ENCODE measurements at regions not wholly inside any gene's neighbourhood (a gene's known extent, or its start where the extent isn't known, plus 50 kb on each side); places are given as distances from the start of the nearest gene placed in this dataset.

DNA sequence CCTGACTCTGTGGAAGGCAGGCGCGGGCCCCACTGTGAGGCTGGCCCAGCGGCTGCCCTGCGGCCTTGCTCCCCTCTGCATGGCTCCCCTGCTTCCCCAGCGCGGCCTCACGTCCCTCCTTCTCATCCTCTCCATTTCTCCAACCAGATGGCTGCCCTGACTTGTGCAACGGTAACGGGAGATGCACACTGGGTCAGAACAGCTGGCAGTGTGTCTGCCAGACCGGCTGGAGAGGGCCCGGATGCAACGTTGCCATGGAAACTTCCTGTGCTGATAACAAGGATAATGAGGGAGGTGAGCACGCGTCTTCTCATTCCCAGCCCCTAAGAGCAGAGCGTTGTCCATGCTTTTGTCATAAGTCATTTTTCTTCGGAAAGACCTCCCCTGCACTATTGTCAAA lies 129.0 kb upstream of the WWC1 start:
- TF ChIP-seq, protein P1, sequence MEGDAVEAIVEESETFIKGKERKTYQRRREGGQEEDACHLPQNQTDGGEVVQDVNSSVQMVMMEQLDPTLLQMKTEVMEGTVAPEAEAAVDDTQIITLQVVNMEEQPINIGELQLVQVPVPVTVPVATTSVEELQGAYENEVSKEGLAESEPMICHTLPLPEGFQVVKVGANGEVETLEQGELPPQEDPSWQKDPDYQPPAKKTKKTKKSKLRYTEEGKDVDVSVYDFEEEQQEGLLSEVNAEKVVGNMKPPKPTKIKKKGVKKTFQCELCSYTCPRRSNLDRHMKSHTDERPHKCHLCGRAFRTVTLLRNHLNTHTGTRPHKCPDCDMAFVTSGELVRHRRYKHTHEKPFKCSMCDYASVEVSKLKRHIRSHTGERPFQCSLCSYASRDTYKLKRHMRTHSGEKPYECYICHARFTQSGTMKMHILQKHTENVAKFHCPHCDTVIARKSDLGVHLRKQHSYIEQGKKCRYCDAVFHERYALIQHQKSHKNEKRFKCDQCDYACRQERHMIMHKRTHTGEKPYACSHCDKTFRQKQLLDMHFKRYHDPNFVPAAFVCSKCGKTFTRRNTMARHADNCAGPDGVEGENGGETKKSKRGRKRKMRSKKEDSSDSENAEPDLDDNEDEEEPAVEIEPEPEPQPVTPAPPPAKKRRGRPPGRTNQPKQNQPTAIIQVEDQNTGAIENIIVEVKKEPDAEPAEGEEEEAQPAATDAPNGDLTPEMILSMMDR (IDR thresholded peaks at IDR 0.05; ENCODE audit: extremely low read depth, missing control alignments), result no peak
- no peak for DNase-seq (ENCODE audit: low spot score)

DNA sequence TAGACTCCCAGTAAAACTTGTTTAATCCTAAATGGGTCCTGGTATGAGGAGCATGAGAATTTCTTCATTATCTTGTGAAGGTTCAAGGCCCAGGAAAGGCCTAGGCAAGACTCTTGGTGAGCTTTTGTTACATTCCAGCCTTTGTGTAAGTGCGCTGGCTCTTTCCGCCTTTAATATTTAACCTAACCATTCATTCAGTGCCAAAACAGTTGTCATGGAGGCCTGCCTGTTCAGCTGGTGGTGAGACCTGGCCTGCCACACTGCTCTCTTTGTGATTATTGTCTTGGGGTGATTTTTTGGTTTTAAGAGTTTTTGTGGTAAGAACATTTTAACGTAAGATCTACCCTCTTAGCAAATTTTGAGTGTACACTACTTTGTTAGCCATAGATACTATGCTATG lies 127.5 kb upstream of the WWC1 start:
- TF ChIP-seq, protein P1 (IDR thresholded peaks at IDR 0.05; ENCODE audit: extremely low read depth, missing control alignments), result no peak
- DNase-seq (ENCODE audit: low spot score), result no peak

DNA sequence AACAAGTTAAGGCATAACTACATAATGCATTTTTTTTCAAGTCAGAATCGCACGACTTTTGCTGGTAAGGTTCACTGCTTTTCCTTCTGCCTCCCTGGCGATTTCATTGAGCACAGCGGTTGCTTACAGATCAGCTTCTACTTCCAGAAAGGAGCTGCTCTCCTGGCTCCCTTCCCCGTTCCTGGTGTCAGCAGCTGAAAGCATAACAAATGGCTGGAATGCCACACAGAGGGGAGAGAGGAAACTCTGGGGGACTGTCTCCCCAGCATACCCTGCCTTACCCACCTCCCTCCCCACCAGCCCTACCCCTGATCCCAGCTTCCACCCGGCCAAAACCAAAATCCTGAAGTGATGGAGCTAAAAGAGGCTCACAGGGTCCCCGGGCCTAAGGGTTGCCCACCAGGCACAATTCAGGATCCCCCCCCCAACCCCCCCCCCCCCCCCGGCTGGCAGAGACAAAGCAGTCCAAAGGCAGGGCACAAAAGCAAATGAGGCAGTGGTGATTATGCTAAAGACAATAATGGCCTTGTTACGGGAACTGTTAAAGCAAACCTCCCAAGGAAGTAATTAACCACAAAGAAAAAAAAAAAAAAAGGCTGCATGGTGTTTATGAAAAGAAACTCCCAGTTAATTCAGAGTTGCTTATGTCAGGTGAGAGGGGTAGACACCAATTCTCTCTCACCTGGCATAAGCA lies 126.1 kb upstream of the WWC1 start:
- no peak for DNase-seq (ENCODE audit: low spot score)

DNA sequence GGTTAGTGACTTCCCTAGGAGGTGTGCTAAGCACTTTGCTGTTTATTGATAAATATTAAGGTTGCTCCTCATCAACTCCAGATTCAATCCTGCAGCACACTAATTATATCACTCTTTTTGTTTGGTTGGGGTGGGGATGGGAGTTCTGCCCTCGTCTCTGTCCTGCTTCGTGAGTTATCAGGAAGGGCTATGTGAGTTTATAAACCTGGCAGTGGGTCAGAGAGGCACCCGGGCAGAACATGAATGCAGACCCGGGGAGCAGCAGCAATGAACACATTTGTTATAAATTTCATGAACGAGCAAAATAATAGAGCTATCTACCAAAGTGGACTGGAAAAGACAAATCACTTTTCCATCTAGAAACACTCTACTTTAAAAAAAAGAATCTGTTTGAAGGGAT lies 125.5 kb upstream of the WWC1 start:
- DNase-seq (ENCODE audit: low spot score), result no peak
- TF ChIP-seq, protein P1 (IDR thresholded peaks at IDR 0.05; ENCODE audit: extremely low read depth, missing control alignments), result no peak

More for the DNA sequence above, 126.1 kb upstream of the WWC1 start:
- TF ChIP-seq, protein P1 (IDR thresholded peaks at IDR 0.05; ENCODE audit: extremely low read depth, missing control alignments), result no peak

DNA sequence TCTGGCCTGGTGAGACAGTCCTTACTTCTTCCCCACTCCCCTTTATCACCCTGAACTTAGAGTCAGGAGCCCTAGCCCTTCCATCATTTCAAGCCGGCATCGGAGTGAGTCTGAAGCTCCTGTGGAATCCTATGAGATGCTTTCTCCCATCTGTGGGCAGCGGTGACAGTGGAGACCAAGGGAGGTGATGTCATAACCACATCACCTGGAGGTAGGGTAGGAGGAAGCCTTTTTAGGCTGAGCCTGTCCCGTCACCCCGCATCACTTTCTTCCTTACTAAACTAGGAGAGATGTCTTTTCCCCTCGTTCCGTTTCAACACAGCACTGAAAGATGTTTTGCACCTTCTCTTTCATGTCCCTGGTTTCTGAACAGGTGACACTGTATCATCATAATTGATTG lies 124.1 kb upstream of the WWC1 start:
- no peak for DNase-seq (ENCODE audit: low spot score)
- TF ChIP-seq, protein P1 (IDR thresholded peaks at IDR 0.05; ENCODE audit: extremely low read depth, missing control alignments), result no peak

DNA sequence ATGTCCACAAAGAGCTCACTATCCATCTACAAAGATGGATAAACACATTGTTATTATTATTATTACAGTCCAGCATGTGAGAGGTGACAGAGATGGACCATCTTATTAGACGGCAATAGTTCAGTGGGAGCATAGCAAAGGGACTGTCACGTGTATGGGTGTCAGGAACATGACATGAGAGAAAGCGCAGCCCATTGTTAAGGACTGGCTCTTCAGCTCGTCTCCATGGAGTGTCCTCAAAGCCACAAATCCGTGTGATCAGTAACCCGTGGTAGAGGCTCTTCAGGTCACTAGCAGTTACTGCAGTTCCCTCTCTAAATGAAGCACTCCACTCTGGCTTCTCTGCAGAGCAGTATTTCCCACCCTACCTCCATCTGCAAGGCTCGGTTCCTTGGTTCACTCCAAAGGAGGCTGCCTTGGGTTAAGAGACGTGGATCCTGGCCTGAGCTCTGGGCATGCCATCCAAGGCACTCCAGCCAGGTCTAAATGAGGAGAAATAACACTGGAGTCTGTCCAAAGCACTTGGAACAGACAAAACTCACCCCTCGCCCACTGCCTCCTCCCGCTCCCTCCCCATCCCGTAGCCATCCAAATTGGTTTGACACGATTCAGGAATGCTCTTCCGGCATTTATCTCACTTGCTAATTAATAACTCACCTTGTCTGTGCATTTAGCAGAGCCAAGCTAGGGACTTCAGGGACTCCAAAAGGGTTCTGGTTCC lies 122.3 kb upstream of the WWC1 start:
- DNase-seq (ENCODE audit: low spot score), result no peak
- TF ChIP-seq, protein P1 (IDR thresholded peaks at IDR 0.05; ENCODE audit: extremely low read depth, missing control alignments), result no peak

DNA sequence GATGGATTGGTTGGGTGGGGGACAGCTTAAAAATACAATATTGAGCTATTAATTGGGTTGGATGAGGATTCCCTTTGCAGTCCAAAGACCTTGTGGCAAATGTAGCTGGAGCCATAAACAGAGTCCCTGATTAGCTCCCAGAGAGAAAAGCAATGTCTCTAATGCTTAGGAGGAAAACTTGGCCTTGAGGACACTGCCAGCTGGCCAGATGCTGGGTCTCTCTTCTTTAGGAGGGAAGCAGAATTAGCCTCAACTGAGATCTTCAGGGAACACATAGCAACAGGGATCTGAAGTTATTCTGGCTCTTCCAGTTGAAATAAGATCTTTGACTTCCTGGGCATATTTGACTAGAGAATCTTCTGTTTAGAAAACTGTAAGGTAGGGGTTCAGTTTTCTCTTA lies 121.7 kb upstream of the WWC1 start:
- TF ChIP-seq, protein P1 (IDR thresholded peaks at IDR 0.05; ENCODE audit: extremely low read depth, missing control alignments), result no peak
- DNase-seq (ENCODE audit: low spot score), result no peak
